Activated B cell treated with CpG ODN at 0.5 μM for 24 hours (primary cell): ENCODE measurements at regions not wholly inside any gene's neighbourhood (a gene's known extent, or its start where the extent isn't known, plus 50 kb on each side); places are given as distances from the start of the nearest gene placed in this dataset.

Source experiments
- ATAC-seq: fragments of 200-7000 bp; cut with Tn5 transposase; one replicate; pipeline ENCODE4 v1.10.0; 2021; ENCODE audit warnings: low read depth, mild to moderate bottlenecking, moderate library complexity
- CTCF ChIA-PET: fragments of 350-600 bp; sonication (Branson Sonifier 250); formaldehyde crosslinking; loops from one replicate; lab custom pipeline; 2021; ENCODE audit warnings: antibody characterized with exemption; lab: Charles Lee
- POLR2A ChIA-PET: fragments of 350-600 bp; sonication (Branson Sonifier 250); formaldehyde crosslinking; loops from one replicate; lab custom pipeline; 2021; ENCODE audit warnings: antibody characterized with exemption; lab: Charles Lee
- DNase-seq: peaks from one replicate; pipeline ENCODE4 v3.0.0; 2022
- H3K27ac Mint-ChIP-seq: one replicate; pipeline ENCODE4 v1.8.0; 2020; ENCODE audit warnings: mixed read lengths
- H3K27me3 Mint-ChIP-seq: one replicate; pipeline ENCODE4 v1.8.0; 2021; ENCODE audit warnings: mixed read lengths
- H3K36me3 Mint-ChIP-seq: one replicate; pipeline ENCODE4 v1.8.0; 2021; ENCODE audit warnings: low read depth, mixed read lengths
- H3K4me1 Mint-ChIP-seq: one replicate; pipeline ENCODE4 v1.8.0; 2021; ENCODE audit warnings: mixed read lengths
- H3K4me3 Mint-ChIP-seq: one replicate; pipeline ENCODE4 v1.8.0; 2020; ENCODE audit warnings: mild to moderate bottlenecking, mixed read lengths
- H3K9me3 Mint-ChIP-seq: one replicate; pipeline ENCODE4 v1.8.0; 2020; ENCODE audit warnings: mixed read lengths
- CTCF ChIP-seq: fragments of 200-600 bp; IDR thresholded peaks from one replicate; pipeline ENCODE4 v1.8.0; 2022; ENCODE audit warnings: antibody characterized with exemption, mild to moderate bottlenecking
- intact Hi-C: fragments of 100-400 bp; cut with micrococcal nuclease; formaldehyde crosslinking; loops from one replicate; pipeline ENCODE4 v1.15.1; 2024

- peaks cover 5% of the 10 kb centered on the region for H3K27me3 Mint-ChIP-seq
- ChIA-PET POLR2A (no interaction called here), CTCF (no interaction called here)
- intact Hi-C loops = no loop called here
- DNase-seq = no peak
- no peaks in the 10 kb centered on the region for H3K9me3 Mint-ChIP-seq
- H3K4me3 Mint-ChIP-seq = no peak overlapping the region
- no peak for TF ChIP-seq CTCF
- no peaks in the 10 kb centered on the region for H3K36me3 Mint-ChIP-seq
- no peak overlapping the region for H3K27ac Mint-ChIP-seq
- no peaks in the 10 kb centered on the region for H3K4me1 Mint-ChIP-seq
- no peak for ATAC-seq
Measured at GRCh38 chr7:10684606-10685005, 289.1 kb upstream of the PHF14 start.

- intact Hi-C loops = no loop called here
- no peak for TF ChIP-seq CTCF
- ChIA-PET CTCF (no interaction called here), POLR2A (no interaction called here)
- Mint-ChIP-seq H3K27ac (no peak overlapping the region), H3K36me3 (no peaks in the 10 kb centered on the region), H3K27me3 (peaks cover 5% of the 10 kb centered on the region), H3K4me3 (no peak overlapping the region), H3K9me3 (no peaks in the 10 kb centered on the region), H3K4me1 (no peaks in the 10 kb centered on the region)
- ATAC-seq (no peak), DNase-seq (no peak)
Measured at GRCh38 chr7:10685040-10685439, 288.6 kb upstream of the PHF14 start.

- CTCF ChIA-PET = no interaction called here
- TF ChIP-seq CTCF = no peak
- no peak overlapping the region for H3K27ac Mint-ChIP-seq
- no peaks in the 10 kb centered on the region for H3K4me1 Mint-ChIP-seq
- no peak overlapping the region for H3K4me3 Mint-ChIP-seq
- POLR2A ChIA-PET = no interaction called here
- intact Hi-C loops = no loop called here
- no peaks in the 10 kb centered on the region for H3K9me3 Mint-ChIP-seq
- H3K27me3 Mint-ChIP-seq = peaks cover 5% of the 10 kb centered on the region
- H3K36me3 Mint-ChIP-seq = no peaks in the 10 kb centered on the region
- ATAC-seq (no peak), DNase-seq (no peak)
Measured at GRCh38 chr7:10688544-10688943, 285.1 kb upstream of the PHF14 start.

- no peak overlapping the region for H3K4me3 Mint-ChIP-seq
- ChIA-PET POLR2A (no interaction called here), CTCF (no interaction called here)
- no peaks in the 10 kb centered on the region for H3K36me3 Mint-ChIP-seq
- intact Hi-C loops = no loop called here
- H3K27ac Mint-ChIP-seq = no peak overlapping the region
- ATAC-seq (no peak), DNase-seq (no peak)
- no peak for TF ChIP-seq CTCF
- no peaks in the 10 kb centered on the region for H3K9me3 Mint-ChIP-seq
- H3K27me3 Mint-ChIP-seq = no peaks in the 10 kb centered on the region
- no peaks in the 10 kb centered on the region for H3K4me1 Mint-ChIP-seq
Measured at GRCh38 chr7:10696064-10696463, 277.6 kb upstream of the PHF14 start.

- no peak for ATAC-seq
- no peaks in the 10 kb centered on the region for H3K27me3 Mint-ChIP-seq
- H3K4me1 Mint-ChIP-seq = peaks cover 8% of the 10 kb centered on the region
- TF ChIP-seq CTCF = no peak
- no peak overlapping the region for H3K4me3 Mint-ChIP-seq
- POLR2A ChIA-PET = no interaction called here
- no peak for DNase-seq
- H3K27ac Mint-ChIP-seq = no peak overlapping the region
- no peaks in the 10 kb centered on the region for H3K36me3 Mint-ChIP-seq
- no peaks in the 10 kb centered on the region for H3K9me3 Mint-ChIP-seq
- intact Hi-C loops = loop anchor here (10.0 kb wide), 1 partner anchor 512 kb away; no protein-coding TSS in a partner anchor
- CTCF ChIA-PET = no interaction called here
Measured at GRCh38 chr7:10703059-10703458, 270.6 kb upstream of the PHF14 start.
